ENCODE measurements at regions not wholly inside any gene's neighbourhood (a gene's known extent, or its start where the extent isn't known, plus 50 kb on each side); places are given as distances from the start of the nearest gene placed in this dataset.

GRCh38 chr5:50582699-50583098 lies 83.7 kb upstream of the PARP8 start:
- no peak for TF ChIP-seq EZH2phosphoT487 (IDR thresholded peaks at IDR 0.05)
- no peak for TF ChIP-seq CTCF (IDR thresholded peaks at IDR 0.05)
- TF ChIP-seq EZH2 (IDR thresholded peaks at IDR 0.05): no peak
